ENCODE measurements at regions not wholly inside any gene's neighbourhood (a gene's known extent, or its start where the extent isn't known, plus 50 kb on each side); places are given as distances from the start of the nearest gene placed in this dataset.

- TF ChIP-seq, protein P1, sequence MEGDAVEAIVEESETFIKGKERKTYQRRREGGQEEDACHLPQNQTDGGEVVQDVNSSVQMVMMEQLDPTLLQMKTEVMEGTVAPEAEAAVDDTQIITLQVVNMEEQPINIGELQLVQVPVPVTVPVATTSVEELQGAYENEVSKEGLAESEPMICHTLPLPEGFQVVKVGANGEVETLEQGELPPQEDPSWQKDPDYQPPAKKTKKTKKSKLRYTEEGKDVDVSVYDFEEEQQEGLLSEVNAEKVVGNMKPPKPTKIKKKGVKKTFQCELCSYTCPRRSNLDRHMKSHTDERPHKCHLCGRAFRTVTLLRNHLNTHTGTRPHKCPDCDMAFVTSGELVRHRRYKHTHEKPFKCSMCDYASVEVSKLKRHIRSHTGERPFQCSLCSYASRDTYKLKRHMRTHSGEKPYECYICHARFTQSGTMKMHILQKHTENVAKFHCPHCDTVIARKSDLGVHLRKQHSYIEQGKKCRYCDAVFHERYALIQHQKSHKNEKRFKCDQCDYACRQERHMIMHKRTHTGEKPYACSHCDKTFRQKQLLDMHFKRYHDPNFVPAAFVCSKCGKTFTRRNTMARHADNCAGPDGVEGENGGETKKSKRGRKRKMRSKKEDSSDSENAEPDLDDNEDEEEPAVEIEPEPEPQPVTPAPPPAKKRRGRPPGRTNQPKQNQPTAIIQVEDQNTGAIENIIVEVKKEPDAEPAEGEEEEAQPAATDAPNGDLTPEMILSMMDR (conservative IDR thresholded peaks at IDR 0.05; ENCODE audit: low read depth in 2 of 2) = no peak
- no peak for TF ChIP-seq EZH2 (IDR thresholded peaks at IDR 0.05; ENCODE audit: low read depth, unreplicated experiment)
- no peak for TF ChIP-seq POLR2AphosphoS5 (IDR thresholded peaks at IDR 0.05; ENCODE audit: low read depth)
- TF ChIP-seq EZH2phosphoT487 (IDR thresholded peaks at IDR 0.05; ENCODE audit: unreplicated experiment) = no peak
- TF ChIP-seq JUNB (IDR thresholded peaks at IDR 0.05; ENCODE audit: unreplicated experiment) = no peak
- no peak for TF ChIP-seq ZNF331 (CRISPR knock-in tag; IDR thresholded peaks at IDR 0.05; ENCODE audit: low read depth)
- TF ChIP-seq, protein P2, sequence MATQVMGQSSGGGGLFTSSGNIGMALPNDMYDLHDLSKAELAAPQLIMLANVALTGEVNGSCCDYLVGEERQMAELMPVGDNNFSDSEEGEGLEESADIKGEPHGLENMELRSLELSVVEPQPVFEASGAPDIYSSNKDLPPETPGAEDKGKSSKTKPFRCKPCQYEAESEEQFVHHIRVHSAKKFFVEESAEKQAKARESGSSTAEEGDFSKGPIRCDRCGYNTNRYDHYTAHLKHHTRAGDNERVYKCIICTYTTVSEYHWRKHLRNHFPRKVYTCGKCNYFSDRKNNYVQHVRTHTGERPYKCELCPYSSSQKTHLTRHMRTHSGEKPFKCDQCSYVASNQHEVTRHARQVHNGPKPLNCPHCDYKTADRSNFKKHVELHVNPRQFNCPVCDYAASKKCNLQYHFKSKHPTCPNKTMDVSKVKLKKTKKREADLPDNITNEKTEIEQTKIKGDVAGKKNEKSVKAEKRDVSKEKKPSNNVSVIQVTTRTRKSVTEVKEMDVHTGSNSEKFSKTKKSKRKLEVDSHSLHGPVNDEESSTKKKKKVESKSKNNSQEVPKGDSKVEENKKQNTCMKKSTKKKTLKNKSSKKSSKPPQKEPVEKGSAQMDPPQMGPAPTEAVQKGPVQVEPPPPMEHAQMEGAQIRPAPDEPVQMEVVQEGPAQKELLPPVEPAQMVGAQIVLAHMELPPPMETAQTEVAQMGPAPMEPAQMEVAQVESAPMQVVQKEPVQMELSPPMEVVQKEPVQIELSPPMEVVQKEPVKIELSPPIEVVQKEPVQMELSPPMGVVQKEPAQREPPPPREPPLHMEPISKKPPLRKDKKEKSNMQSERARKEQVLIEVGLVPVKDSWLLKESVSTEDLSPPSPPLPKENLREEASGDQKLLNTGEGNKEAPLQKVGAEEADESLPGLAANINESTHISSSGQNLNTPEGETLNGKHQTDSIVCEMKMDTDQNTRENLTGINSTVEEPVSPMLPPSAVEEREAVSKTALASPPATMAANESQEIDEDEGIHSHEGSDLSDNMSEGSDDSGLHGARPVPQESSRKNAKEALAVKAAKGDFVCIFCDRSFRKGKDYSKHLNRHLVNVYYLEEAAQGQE (IDR thresholded peaks at IDR 0.05; ENCODE audit: unreplicated experiment) = no peak
- no peak for TF ChIP-seq ETS1 (IDR thresholded peaks at IDR 0.05)
- no peak for TF ChIP-seq CREB1 (CRISPR knock-in tag; IDR thresholded peaks at IDR 0.05; ENCODE audit: low read depth)
Measured at GRCh38 chr10:59064759-59065539, 111.5 kb upstream of the PHYHIPL start.

Measured in GM23338 (cell line).